GM15510 (cell line): ENCODE measurements at regions not wholly inside any gene's neighbourhood (a gene's known extent, or its start where the extent isn't known, plus 50 kb on each side); places are given as distances from the start of the nearest gene placed in this dataset.

Source experiments
- POLR2A ChIP-seq: IDR thresholded peaks from 3 replicates; pipeline ENCODE4 v1.6.1; 2011; ENCODE audit warnings: borderline replicate concordance; ENCODE audit not compliant: insufficient read length; ENCODE audit errors: extremely low read depth

- no peak for TF ChIP-seq POLR2A
Observed at GRCh38 chr21:24730661-24731060, 876.6 kb downstream of the MRPL39 start.

DNA sequence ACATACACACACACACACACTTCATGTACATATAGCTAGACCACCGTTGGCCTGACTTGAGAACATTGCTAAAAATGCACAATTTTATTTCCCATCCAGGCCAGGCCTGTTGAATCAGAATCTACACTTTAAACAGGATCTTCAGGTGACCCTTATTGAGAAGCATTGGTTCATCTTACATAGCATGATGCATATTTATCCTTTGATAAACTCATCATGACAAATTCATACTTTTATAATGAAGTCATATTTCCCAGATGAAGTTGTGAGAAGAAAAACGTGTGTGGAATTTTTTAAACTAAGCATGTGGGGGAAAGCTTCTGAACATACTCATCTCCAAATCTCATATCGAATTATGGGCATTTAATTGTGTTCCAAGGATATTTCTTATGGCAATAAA, 877.7 kb downstream of the MRPL39 start:
- TF ChIP-seq POLR2A, result no peak

- TF ChIP-seq POLR2A, result no peak
Observed at GRCh38 chr21:24727803-24728440, 879.4 kb downstream of the MRPL39 start.

GRCh38 chr21:24716281-24716918, 890.9 kb downstream of the MRPL39 start:
- no peak for TF ChIP-seq POLR2A

DNA sequence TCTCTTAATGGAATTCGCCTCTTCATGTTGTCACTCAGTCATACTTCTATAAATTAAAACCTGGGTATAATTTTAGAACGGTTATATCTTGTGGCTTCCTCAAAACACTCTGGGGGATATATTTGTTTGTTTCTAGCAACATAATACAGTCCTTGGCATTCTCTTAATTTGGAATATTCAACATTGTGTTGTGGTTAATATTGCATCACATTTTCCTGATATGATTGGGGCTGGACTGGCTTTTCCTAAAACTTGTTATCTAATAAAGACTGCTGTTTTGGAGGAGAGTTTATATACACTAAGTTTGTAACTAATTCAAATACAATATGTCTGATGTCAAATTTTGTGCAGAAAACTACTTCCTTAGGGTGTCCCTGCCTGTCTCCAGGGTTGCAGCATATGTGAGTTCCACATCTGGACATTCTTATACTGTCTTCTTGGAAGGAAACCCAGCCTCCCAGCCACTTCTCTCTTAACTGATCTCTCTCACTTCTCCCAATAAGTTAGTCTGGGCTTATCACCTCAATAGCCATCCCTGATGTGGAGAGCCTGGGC, 892.6 kb downstream of the MRPL39 start:
- no peak for TF ChIP-seq POLR2A

- TF ChIP-seq POLR2A, result no peak
Observed at GRCh38 chr21:24705201-24705600, 902.1 kb downstream of the MRPL39 start.

- no peak for TF ChIP-seq POLR2A
Observed at GRCh38 chr21:24693779-24694178, 913.5 kb downstream of the MRPL39 start.

DNA sequence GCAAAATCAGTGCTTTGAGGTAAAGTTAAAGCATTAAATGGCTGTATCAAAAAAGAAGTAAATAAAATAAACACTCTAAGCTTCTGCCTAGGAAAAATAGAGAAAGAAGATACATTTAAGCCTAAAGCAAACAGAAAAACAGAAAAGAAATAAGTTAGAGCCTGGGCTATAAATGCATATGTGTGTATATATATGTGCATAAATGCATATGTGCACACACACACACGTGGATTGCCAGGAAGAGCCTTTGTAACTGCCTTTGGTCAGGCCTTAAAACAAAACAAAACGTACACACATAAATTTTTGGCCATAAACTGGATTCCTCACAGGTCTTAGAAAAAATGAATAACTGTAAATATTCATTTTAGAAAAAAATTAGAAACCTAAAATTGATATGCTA, 925.8 kb downstream of the MRPL39 start:
- TF ChIP-seq POLR2A, result no peak

GRCh38 chr21:24671901-24672300, 935.4 kb downstream of the MRPL39 start:
- TF ChIP-seq POLR2A, result no peak

- TF ChIP-seq POLR2A, result no peak
Observed at GRCh38 chr21:24658926-24659325, 948.4 kb downstream of the MRPL39 start.

DNA sequence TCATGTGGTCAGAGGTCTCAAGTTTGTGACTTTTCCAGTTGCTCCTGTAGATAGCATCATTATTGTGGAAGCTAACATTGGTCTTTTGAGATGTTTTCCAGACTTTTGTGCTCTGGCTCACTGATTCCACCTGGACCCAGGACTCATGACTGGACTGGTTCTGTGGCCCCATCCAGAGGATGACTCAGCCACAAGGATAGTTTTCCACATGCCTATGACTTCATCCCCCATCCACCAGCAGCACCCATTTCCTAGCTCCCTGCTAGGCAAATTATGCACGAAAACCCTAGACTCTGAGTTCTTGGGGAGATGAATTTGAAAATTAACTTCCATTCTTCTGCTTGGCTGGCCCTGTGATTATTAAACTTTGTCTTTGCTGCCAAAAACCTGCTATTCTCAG, 949.3 kb downstream of the MRPL39 start:
- TF ChIP-seq POLR2A, result no peak

DNA sequence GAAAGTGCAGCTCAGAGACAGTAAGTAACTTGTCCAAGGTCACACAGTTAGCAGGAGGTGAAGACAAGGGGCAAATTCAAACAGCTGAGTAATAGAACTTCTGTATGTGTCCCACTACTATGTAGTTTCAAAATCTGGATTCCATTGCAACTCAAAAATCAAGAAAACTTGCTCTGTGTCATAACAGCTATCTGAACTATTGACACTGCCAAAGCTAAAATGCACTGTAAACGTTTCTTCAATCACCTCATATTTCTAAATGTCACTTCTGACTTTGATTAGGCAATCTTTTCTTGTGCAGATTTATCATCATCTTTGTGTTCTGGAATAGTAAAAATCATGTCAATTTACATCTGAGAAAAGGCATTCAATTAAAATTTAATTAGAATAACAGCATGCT, 957.6 kb downstream of the MRPL39 start:
- TF ChIP-seq POLR2A, result no peak

GRCh38 chr21:24636696-24637095, 970.6 kb downstream of the MRPL39 start:
- TF ChIP-seq POLR2A, result no peak

- no peak for TF ChIP-seq POLR2A
Observed at GRCh38 chr21:24634749-24635148, 972.5 kb downstream of the MRPL39 start.

DNA sequence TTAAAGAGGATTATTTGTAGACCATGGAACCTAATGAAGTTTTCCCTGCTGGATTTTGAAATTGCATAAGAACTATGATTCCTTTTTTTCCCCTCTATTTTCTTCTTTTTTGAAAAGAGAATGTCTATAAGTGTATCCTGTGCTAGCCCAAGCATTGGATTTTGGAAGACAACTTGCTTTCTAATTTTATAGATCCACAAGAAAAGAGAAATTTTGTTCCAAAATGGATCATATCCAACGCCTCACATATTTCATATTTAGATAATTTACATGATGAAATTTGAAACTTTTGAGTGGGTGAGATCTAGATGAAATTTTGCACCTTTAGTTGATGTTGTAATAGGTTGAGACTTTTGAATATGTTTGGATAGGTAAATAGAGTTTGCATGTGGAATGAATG, 978.7 kb downstream of the MRPL39 start:
- TF ChIP-seq POLR2A, result no peak

GRCh38 chr21:24628046-24628445, 979.2 kb downstream of the MRPL39 start:
- TF ChIP-seq POLR2A, result no peak
